PC-3 (cell line): ENCODE measurements at regions not wholly inside any gene's neighbourhood (a gene's known extent, or its start where the extent isn't known, plus 50 kb on each side); places are given as distances from the start of the nearest gene placed in this dataset.

Experiments used
- ATAC-seq: fragments of 200-7000 bp; cut with Tn5 transposase; 2 replicates; pipeline ENCODE4 v1.9.1; 2020; ENCODE audit warnings: mild to moderate bottlenecking, moderate library complexity
- BruUV-seq: library from RNA; stranded (reverse); fragments of 400-500 nt; replicated peaks from 2 replicates; lab custom pipeline; 2021; lab: Mats Ljungman, UMichigan
- CTCF ChIA-PET: fragments of 300-600 bp; sonication (Branson Sonifier 250); formaldehyde crosslinking; loops from one replicate; lab custom pipeline; 2022; ENCODE audit warnings: antibody characterized with exemption; lab: Charles Lee
- POLR2A ChIA-PET: fragments of 300-600 bp; sonication (Branson Sonifier 250); formaldehyde crosslinking; loops from one replicate; lab custom pipeline; 2022; ENCODE audit warnings: antibody characterized with exemption; ENCODE audit not compliant: unreplicated experiment; lab: Charles Lee
- DNase-seq: peaks from one replicate; pipeline ENCODE4 v3.0.0-alpha.2; 2015
- H2AFZ ChIP-seq: fragments of 300-600 bp; sonication (generic); 2 replicates; pipeline ENCODE4 v1.6.0; 2016; ENCODE audit warnings: antibody characterized with exemption, low read length
- H3F3A ChIP-seq: fragments of 300-600 bp; sonication (generic); one replicate; pipeline ENCODE4 v1.6.0; 2017; ENCODE audit warnings: antibody characterized with exemption, low read length, control low read depth, mild to moderate bottlenecking; ENCODE audit not compliant: unreplicated experiment
- H3K27ac ChIP-seq: fragments of 300-600 bp; sonication (generic); 2 replicates; pipeline ENCODE4 v1.5.1; 2016; ENCODE audit warnings: mild to moderate bottlenecking, low read length
- H3K27me3 ChIP-seq: fragments of 300-600 bp; sonication (generic); 2 replicates; pipeline ENCODE4 v1.6.1; 2016; ENCODE audit warnings: low read length, mixed read lengths
- H3K36me3 ChIP-seq: fragments of 300-600 bp; sonication (generic); 2 replicates; pipeline ENCODE4 v1.6.1; 2016; ENCODE audit warnings: low read depth, mixed run types, low read length, mixed read lengths
- H3K4me1 ChIP-seq: fragments of 300-600 bp; sonication (generic); 2 replicates; pipeline ENCODE4 v1.5.1; 2016; ENCODE audit warnings: low read length; ENCODE audit not compliant: insufficient read depth
- H3K4me2 ChIP-seq: fragments of 300-600 bp; sonication (generic); 2 replicates; pipeline ENCODE4 v1.6.0; 2016; ENCODE audit warnings: low read length
- H3K4me3 ChIP-seq: fragments of 300-600 bp; sonication (generic); 2 replicates; pipeline ENCODE4 v1.5.1; 2016; ENCODE audit warnings: mild to moderate bottlenecking, low read length, mixed read lengths
- H3K79me2 ChIP-seq: fragments of 300-600 bp; sonication (generic); 2 replicates; pipeline ENCODE4 v1.6.1; 2017; ENCODE audit warnings: low read length, mixed read lengths
- H3K9ac ChIP-seq: fragments of 300-600 bp; sonication (generic); 2 replicates; pipeline ENCODE4 v1.6.0; 2016; ENCODE audit warnings: mild to moderate bottlenecking, low read length
- H3K9me2 ChIP-seq: fragments of 300-600 bp; sonication (generic); replicated peaks from 2 replicates; pipeline ENCODE4 v1.6.1; 2016; ENCODE audit warnings: mixed run types, low read length, mixed read lengths
- H3K9me3 ChIP-seq: fragments of 300-600 bp; sonication (generic); 2 replicates; pipeline ENCODE4 v1.6.1; 2016; ENCODE audit warnings: low read length, mixed read lengths
- H4K20me1 ChIP-seq: fragments of 300-600 bp; sonication (generic); 2 replicates; pipeline ENCODE4 v1.6.1; 2016; ENCODE audit warnings: low read length, mixed read lengths
- EZH2 ChIP-seq: fragments of 300-600 bp; sonication (generic); IDR thresholded peaks from one replicate; pipeline ENCODE4 v1.6.1; 2017; ENCODE audit warnings: antibody characterized with exemption, mild to moderate bottlenecking, low read length; ENCODE audit not compliant: unreplicated experiment
- EZH2phosphoT487 ChIP-seq: fragments of 300-600 bp; sonication (generic); IDR thresholded peaks from 2 replicates; pipeline ENCODE4 v1.6.1; 2018; ENCODE audit warnings: mild to moderate bottlenecking, antibody characterized with exemption, low read length, borderline replicate concordance
- intact Hi-C: fragments of 100-400 bp; cut with micrococcal nuclease; formaldehyde crosslinking; loops from 2 replicates; pipeline ENCODE4 v1.9.0; 2023
- TF ChIP-seq, protein P1 (sequence below): fragments of 300-600 bp; sonication (generic); conservative IDR thresholded peaks from 2 replicates; pipeline ENCODE4 v1.5.1; 2017; ENCODE audit warnings: antibody characterized with exemption, low read depth, mild to moderate bottlenecking, low read length

DNA sequence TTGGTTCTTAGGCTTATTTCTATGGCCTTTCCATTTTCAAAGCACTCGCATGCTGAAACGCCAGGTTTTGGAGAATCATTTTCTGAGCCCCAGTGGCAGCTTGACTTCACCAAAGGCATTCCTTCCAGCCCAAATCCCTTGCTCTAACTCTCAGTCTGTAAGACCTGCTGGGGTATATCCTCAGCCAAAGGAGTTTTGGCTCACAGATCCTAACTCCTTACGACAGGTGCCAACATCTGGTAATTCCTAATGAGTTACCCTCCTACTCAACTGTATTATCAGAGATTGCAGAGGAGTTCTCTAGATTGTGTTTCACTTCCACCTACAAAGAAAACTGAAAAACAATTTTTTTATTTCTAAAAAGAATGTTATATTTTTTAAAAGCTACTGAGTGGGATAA is 79.0 kb upstream of the RAB27B start:
- no TSS peak for BruUV-seq
- ATAC-seq (no peak), DNase-seq (no peak)
- Histone ChIP-seq H3F3A (no peaks in the 10 kb centered on the region), H3K9me3 (no peaks in the 10 kb centered on the region), H3K4me1 (no peaks in the 10 kb centered on the region), H2AFZ (no peak overlapping the region), H3K4me2 (no peak overlapping the region), H3K4me3 (no peak overlapping the region), H3K9me2 (no peaks in the 10 kb centered on the region), H3K27me3 (no peaks in the 10 kb centered on the region), H4K20me1 (no peaks in the 10 kb centered on the region), H3K27ac (no peak overlapping the region), H3K36me3 (no peaks in the 10 kb centered on the region), H3K9ac (no peak overlapping the region), H3K79me2 (no peaks in the 10 kb centered on the region)
- CTCF ChIA-PET, result no interaction called here
- TF ChIP-seq EZH2, result no peak
- TF ChIP-seq EZH2phosphoT487, result no peak
- TF ChIP-seq, protein P1, sequence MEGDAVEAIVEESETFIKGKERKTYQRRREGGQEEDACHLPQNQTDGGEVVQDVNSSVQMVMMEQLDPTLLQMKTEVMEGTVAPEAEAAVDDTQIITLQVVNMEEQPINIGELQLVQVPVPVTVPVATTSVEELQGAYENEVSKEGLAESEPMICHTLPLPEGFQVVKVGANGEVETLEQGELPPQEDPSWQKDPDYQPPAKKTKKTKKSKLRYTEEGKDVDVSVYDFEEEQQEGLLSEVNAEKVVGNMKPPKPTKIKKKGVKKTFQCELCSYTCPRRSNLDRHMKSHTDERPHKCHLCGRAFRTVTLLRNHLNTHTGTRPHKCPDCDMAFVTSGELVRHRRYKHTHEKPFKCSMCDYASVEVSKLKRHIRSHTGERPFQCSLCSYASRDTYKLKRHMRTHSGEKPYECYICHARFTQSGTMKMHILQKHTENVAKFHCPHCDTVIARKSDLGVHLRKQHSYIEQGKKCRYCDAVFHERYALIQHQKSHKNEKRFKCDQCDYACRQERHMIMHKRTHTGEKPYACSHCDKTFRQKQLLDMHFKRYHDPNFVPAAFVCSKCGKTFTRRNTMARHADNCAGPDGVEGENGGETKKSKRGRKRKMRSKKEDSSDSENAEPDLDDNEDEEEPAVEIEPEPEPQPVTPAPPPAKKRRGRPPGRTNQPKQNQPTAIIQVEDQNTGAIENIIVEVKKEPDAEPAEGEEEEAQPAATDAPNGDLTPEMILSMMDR, result no peak
- intact Hi-C loops, result no loop called here
- POLR2A ChIA-PET, result no interaction called here

DNA sequence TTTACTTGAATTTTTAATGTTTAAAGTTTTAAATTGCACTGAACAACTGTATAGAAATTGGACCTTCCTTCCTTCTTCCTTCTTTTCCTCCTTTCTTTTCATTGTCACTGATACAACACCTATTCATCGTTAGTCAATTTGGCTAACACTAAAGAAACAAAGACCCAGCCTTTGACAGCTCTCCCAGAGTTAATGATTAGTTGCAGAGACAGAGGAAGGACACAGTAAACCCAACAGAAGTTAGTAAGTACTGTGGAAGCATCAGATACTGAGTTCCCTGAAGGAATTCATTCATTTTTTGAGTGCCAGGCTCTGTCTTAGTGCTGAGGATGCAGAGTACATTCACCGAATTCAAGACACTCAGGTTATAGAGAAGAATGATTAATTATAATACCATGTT is 77.9 kb upstream of the RAB27B start:
- H2AFZ ChIP-seq, result no peak overlapping the region
- no TSS peak for BruUV-seq
- no peaks in the 10 kb centered on the region for H3F3A ChIP-seq
- ChIA-PET POLR2A (no interaction called here), CTCF (no interaction called here)
- H3K27ac ChIP-seq, result no peak overlapping the region
- no peaks in the 10 kb centered on the region for H3K27me3 ChIP-seq
- no peaks in the 10 kb centered on the region for H3K9me2 ChIP-seq
- H3K4me1 ChIP-seq, result no peaks in the 10 kb centered on the region
- intact Hi-C loops, result no loop called here
- no peaks in the 10 kb centered on the region for H3K9me3 ChIP-seq
- no peak overlapping the region for H3K4me2 ChIP-seq
- TF ChIP-seq, protein P1, result no peak
- TF ChIP-seq EZH2phosphoT487 (no peak), EZH2 (no peak)
- no peaks in the 10 kb centered on the region for H4K20me1 ChIP-seq
- H3K79me2 ChIP-seq, result no peaks in the 10 kb centered on the region
- H3K36me3 ChIP-seq, result no peaks in the 10 kb centered on the region
- H3K9ac ChIP-seq, result no peak overlapping the region
- no peak overlapping the region for H3K4me3 ChIP-seq
- DNase-seq (no peak), ATAC-seq (no peak)

DNA sequence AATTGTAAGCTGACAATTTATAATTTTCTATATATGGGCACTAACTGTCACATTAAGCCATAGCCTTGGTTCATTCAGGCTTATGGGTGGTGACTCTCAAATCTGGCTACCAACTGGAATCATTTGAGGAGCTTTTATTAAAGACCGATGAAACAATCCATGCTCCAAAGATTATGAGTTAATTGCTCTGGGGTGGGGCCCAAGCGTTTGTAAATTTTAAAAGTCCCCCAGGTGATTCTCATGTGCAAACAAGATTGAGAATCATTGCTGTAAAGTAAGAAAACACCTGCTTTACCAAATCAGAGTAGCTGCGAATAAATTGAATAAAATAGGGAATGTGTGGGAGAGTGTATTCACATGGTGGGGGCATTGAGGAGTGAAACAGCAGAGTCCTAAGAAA is 76.1 kb upstream of the RAB27B start:
- Histone ChIP-seq H3F3A (no peaks in the 10 kb centered on the region), H3K9me2 (no peaks in the 10 kb centered on the region), H3K36me3 (no peaks in the 10 kb centered on the region), H3K27ac (no peak overlapping the region), H3K27me3 (no peaks in the 10 kb centered on the region), H2AFZ (no peak overlapping the region), H3K79me2 (no peaks in the 10 kb centered on the region), H3K4me2 (no peak overlapping the region), H4K20me1 (no peaks in the 10 kb centered on the region), H3K9ac (no peak overlapping the region), H3K9me3 (no peaks in the 10 kb centered on the region), H3K4me3 (no peak overlapping the region), H3K4me1 (no peaks in the 10 kb centered on the region)
- TF ChIP-seq EZH2 (no peak), EZH2phosphoT487 (no peak)
- TF ChIP-seq, protein P1, result no peak
- no TSS peak for BruUV-seq
- POLR2A ChIA-PET, result no interaction called here
- CTCF ChIA-PET, result no interaction called here
- intact Hi-C loops, result no loop called here
- ATAC-seq (no peak), DNase-seq (no peak)
